GM18909 (cell line): ENCODE measurements at regions not wholly inside any gene's neighbourhood (a gene's known extent, or its start where the extent isn't known, plus 50 kb on each side); places are given as distances from the start of the nearest gene placed in this dataset.
"Not testable (repeated sequence)": the region's sequence is repeated elsewhere in the genome, so short reads cannot be mapped to it uniquely, and the experiment has no call there.

Source experiments
- ATAC-seq: cut with Tn5 transposase; IDR thresholded peaks from one replicate; pipeline ENCODE4 v1.9.1; 2021; ENCODE audit warnings: mild to moderate bottlenecking; ENCODE audit not compliant: unreplicated experiment, poor library complexity

DNA sequence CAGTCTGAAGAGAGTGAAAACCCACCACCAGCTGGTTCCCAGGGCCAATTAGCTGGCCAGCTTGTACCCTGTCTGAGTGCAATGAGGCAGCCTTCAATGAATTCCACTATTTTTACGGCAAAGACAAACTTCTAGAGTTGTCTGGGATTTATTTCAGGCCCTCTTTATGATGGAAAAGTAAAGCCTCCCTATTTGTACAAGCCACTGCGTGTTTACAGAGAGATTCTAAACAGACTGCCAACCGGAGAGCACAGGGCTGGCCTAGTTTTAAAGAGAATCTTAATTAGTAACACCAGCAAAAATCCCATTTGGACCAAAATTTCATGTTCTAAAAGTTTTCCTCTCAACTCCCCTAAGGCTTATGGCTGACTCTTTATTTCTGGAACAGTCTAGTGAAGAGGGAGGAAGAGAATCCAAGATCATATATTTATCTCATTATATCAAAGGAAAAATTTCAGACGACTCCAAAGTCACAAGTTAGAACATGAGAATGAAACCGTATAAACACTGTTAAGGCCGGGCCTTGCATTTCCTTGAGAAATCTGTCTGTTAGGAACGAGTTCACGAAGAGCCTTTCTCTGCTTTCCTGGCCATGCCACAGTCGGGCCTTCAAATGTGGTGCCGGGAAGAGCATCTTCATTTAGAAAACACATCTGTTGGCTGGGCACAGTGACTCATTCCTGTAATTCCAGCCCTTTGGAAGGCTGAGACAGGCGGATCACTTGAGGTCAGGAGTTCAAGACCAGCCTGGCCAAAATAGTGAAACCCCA, 724.6 kb upstream of the NRP1 start:
- no peak for ATAC-seq

DNA sequence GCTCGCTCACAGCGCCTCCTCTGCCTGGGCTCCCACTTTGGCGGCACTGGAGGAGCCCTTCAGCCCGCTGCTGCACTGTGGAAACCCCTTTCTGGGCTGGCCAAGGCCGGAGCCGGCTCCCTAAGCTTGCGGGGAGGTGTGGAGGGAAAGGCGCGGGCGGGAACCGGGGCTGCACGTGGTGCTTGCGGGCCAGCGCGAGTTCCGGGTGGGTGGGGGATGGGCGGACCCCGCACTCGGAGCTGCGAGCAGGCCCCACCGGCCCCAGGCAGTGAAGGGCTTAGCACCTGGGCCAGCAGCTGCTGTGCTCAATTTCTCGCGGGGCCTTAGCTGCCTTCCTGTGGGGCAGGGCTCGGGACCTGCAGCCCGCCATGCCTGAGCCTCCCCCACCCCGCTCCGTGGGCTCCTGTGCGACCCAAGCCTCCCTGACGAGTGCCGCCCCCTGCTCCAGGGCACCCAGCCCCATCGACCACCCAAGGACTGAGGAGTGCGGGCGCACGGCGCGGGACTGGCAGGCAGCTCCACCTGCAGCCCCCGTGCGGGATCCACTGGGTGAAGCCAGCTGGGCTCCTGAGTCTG, 721.0 kb upstream of the NRP1 start:
- not testable (repeated sequence) for ATAC-seq

DNA sequence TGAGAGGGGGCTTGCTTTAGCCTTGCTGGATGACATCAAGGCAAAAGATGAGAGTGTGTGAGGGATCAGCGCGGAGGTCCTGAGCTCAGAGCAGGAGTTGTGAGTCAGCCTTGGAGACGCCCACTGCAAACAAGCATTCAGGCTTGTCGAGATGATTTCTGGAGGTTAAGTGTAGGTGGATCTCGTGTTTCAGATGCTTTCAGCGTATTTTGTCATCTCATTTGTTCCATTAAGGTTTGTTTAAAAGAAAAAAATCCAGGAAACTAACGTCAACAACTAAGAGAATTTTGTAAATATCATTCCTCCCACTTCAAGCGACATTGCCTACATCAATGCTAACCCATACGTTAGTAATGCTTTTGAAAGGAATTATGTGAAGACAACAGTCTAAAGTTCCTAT, 715.4 kb upstream of the NRP1 start:
- no peak for ATAC-seq

DNA sequence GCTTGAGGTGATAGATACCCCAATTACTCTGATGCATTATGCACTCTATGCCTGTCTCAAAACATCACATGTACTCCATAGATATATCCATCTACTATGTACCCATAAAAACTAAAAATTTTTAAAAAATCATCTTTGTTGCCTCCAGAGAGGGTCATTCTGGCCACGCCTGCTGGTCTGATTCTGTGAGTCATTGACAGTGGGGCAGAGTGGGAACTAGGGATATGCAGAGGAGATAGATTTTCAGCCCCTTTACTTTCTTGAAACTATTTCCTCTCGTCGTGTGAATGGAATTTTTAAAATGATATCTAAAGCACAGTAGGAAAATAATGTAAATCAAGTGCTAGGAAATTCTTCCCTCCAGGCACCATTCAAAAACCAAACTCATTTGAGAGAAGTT, 715.0 kb upstream of the NRP1 start:
- no peak for ATAC-seq

DNA sequence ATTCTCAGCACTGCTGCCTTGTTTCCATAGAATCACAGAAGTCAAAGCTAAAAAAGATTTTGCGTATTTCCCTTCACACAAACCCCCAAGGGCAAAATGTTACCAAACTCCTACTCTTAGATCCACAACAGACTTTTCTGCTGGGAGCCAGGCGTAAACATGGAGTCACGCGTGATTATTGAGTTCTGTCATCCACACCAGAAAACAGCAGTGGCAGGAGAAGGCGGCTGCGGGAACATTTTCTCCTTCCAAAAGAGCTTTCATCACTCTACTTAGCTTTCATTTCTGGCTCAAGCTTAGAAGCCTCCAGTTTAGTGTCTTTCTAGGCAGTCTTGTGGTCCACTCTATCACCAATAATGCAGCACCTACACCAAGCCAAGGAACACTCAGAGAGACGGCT, 712.9 kb upstream of the NRP1 start:
- no peak for ATAC-seq

DNA sequence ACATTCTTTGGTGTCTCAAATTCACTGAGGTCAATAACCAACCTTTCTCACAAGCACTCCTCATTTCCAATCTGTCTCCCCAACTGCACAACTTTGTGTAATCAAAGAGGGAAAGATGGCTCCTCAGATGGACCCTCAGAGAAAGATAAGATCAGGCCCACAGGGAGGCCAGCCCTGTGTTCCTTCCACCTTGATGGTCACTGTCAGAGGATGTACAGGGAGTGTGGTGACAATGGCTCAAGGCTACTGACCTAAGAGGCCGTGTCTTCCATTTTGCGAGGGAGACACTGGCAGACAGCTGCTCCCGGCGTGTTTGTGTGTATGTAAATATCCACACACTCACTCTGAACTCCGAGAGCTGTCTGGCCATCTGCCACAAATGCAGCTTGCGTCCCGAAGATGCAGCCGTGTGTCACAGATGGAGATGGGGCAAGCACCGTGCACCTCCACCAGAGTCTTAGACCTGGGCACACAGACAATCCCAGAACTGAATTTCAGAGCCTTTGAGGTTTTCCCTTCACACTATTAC, 712.1 kb upstream of the NRP1 start:
- ATAC-seq: no peak

DNA sequence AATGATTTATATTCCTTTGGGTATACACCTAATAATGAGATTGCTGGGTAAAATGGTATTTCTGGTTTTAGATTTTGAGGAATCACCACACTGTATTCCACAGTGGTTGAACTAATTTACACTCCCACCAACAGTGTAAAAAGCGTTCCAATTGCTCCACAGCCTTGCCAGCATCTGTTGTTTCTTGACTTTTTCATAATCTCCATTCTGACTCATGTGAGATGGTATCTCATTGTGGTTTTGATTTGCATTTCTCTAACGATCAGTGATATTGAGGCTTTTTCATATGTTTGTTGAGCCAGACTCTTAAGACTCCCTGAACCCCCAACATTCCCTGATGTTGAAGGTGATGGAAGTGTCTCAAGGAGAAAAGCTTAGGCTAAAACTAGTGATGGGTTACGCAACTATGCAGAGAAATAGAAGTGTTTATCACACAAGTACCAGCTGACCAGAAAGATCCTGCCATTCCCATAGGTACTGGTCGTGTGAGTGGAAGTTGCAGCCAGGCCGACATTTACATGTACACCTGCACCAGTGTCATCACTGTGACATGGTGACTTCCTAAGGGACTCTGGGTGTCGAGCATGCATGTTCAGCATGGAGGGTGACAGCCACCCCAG, 711.2 kb upstream of the NRP1 start:
- no peak for ATAC-seq

DNA sequence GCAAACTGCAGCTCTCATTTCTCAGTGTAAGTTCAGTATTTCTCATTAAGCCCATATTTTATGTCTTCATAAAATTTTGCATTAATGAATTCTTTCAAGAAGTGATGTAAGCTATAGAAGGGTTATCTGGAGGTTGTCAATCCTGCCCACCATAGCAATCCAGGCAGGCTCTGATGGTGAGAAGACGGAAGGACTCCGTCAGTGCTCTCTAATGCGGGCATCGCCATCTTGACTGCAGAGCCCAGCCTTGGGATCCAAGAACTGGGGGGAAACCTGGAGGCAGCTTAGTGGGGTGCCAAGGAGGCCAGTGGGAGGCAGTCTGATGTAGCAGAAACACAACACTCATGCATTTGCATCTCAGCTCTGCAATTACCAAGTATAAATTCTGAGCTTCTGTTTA, 707.4 kb upstream of the NRP1 start:
- ATAC-seq: no peak

DNA sequence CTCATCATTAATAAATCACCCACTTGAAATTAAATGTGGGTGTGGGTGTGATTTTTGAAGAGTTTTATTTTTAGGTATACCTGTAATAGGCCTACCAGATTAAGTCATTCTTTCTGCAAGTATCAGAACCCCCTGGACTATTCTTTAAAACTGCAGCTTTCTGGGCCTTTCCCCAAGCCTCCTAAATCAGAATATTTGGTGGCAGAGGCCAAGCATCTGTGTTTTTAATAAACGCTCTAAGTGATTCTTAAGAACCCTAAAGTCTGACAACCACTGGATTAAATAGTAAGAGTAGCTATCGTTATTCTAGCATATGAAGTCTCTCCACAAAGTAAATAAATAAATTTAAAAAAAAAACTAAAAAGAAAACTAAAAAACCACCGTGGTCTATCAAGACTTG, 703.0 kb upstream of the NRP1 start:
- no peak for ATAC-seq

DNA sequence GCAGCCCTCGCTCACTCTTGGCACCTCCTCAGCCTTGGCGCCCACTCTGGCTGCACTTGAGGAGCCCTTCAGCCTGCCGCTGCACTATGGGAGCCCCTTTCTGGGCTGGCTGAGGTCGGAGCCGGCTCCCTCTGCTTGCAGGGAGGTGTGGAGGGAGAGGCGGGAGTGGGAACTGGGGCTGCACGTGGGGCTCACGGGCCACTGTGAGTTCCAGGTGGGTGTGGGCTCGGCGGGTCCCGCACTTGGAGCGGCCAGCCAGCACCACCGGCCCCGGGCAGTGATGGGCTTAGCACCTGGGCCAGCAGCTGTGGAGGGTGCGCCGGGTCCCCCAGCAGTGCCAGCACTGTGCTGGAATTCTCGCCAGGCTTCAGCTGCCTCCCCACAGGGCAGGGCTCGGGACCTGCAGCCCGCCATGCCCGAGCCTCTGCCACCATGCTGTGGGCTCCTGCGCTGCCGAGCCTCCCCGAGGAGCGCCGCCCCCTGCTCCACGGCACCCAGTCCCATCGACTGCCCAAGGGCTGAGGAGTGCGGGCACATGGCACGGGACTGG, 700.8 kb upstream of the NRP1 start:
- not testable (repeated sequence) for ATAC-seq

DNA sequence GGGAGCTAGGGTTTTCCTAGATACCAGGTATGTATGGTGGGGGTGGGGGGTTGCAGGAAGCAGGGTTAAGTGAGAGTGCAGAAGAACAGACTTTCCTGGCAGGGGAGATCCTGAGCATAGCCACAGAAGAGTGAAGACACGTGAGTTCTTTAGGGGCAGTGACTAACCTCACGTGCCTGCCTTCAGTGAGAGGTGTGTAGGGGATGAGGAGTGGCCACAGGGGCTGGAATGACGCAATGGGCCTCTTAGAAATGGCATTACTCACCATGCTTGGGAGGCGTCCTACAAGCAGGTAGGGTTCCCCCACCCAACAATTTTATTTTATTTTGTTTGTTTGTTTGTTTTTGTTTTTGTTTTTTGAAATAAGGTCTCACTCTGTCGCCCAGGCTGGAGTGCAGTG, 698.6 kb upstream of the NRP1 start:
- ATAC-seq: no peak

DNA sequence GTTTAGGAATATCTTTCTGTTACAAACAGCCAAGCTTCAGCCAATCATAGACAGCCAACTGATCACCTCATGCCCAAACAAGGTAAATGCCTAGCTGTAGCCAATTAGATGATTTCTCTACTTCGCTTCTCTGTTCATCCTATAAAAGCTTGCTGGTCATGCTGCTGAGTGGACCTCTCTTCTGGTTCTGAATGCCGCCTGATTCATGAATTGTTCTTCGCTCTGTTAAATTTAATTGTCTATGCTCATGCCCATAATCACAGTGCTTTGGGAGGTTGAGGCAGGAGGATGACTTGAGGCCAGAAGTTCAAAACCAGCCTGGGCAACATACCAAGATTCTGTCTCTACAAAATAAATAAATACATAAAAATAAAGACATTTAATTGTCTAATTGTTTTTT, 698.1 kb upstream of the NRP1 start:
- no peak for ATAC-seq

DNA sequence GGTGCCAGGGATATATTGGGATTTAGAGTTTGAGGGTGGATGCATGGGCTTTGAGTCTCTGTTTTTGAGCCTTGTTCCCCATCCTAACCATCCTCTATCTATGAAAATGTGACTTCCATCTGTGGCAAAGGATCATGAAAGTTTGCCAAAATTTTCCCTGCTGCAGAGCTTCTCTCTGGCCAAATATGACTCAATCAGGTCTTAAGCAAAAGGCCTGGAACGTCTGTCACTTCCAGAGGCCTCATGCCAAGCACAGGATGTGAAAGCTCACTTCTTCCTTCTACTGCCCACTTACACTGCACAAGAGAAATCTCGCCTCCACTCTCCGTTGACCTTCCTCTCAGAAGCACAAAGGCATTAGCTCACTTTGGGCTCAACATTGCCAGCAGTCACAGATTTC, 696.9 kb upstream of the NRP1 start:
- ATAC-seq: no peak

DNA sequence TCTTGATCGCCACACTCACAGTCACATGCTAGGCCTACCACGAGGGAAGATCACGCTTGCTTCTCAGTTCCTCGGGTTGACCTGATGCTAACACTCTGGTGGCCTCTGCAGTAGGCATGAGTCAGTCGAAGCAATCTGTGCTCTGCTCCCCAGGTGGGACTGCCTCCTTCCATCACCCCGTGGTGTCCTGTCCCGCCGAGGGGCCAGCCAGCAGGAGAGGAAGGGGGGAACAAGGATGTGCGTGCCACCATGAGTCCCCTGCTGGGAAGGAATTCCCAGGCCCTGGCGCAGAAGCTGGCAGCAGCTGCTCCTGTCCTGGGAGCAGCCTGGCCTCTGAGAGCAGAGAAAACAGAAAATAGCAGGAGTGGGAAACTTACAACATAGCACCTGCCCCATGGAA, 695.0 kb upstream of the NRP1 start:
- ATAC-seq: no peak

DNA sequence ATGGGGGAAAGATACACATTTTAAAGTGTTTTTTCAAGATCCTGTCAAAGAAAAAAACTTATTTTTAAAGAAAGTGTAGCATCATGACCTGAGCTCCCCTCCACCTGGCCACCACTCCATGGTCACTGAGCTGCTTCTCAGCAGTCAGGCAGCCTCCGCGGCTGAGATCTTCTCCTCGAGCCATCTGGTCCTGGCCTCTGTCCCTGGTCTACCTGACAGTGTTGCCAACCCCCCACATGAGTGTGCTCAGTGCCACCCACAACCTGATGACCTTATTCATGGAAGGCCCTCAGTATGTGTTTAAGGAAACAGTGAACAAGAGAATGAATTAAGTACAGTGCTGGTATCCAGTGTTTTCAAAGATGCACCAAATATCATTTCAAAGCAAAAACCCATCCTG, 694.5 kb upstream of the NRP1 start:
- ATAC-seq: no peak

DNA sequence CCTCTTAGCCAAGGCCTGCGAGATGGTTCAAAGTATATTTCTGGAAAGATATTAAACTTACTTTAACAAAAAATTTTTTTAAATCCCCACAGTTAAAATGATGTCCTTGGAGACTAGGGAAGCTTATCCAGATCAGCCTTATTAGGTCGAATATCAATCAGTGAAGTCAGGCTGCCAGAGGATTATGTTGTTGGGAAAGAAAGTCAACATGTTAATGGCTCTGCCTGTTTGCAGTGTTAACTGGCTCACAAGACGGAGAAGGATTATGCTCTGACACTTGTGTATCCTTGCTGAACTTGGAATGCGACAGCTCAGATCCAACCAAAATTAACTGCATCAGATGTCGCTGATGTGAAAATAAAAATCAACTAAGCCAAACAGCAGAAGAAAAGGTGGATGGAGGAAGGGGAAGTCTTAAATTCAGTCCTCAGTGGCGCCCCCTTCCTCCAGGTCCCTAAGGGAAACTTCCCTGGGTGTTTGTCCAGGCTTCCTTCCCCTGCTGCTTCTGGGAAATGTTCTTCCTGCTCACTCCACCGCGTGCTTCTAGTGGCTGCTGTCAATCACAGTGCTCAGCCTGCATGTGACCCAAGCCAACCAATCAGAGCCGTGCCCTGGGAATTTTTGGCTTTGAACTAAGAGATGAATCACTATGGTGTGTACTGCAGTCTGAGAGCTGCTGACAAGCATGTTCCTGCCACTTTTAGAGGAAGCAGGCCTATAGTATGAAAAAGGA, 690.4 kb upstream of the NRP1 start:
- ATAC-seq: no peak

DNA sequence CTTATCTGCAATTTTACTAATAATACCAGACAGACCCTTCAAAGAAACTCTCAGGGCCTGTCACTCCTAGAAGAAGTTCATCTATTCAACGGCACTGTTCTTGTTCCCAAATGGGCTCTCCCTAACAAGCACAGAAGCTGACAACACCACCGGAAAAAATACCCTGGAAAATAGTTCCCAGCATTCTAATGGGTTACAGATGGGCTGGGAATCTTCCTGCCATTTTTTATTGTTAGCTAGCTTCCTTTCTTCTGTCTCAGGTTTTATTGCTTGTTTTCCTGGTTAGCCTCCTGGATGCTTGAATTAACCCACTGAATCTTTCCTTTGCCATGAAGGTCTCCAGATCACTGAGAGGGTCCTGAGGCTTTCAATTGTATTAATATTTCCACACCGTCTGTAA, 689.8 kb upstream of the NRP1 start:
- no peak for ATAC-seq

DNA sequence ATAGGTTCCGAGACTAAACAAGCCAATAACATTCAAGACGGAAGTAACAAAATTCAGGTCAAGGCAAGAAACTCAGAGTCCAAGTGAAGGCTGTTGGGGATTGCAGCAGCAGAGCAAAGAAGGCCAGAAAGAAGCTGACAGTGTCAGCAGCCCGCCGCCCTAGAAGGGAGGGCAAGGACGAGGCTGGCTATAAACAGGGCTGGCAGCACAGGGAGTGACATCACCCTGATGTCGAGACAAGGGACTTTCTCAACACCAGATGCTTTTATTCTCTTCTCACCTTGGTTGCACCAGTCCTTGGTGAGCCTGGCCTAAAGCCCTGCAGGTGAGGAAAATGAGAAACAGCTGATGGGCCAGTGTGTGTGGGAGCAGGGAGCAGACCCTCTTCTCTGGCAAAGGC, 687.7 kb upstream of the NRP1 start:
- ATAC-seq: no peak

DNA sequence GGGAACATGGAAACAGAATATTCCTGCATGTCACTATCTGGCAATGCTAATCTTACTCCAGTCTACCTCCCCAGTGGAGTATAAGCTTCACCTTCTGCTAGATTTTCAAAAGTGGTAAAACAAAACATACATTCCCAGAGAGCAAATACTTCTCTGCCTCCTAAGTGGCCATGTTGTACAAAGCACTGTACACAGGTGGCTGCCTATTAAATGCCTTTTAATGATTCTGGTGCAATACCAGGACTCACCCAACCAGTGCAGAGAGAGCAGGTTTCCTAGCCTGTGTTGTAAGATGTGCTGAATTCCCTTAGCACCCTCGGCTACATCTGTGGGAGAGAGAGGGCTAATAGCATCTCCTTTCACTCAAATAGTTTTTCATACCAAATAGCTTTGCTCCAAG, 684.3 kb upstream of the NRP1 start:
- no peak for ATAC-seq

DNA sequence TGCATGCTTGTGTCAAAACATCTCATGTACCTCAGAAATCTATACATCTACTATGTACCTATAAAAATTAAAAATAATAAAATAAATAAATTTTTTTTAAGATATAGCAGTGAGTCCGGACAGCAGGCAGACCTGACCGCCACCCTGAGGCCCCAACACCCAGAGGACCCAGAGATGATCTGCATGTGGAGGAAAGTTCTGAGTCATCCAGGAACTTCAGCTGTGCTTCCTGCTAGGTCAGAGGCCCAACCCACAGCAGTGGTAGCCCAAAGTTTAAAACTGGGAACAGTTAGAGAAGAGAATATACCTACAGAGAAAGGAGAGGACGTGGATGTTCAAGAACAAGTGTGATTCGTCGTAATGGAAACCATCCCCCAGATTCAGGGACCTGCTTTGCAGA, 683.7 kb upstream of the NRP1 start:
- ATAC-seq: no peak

DNA sequence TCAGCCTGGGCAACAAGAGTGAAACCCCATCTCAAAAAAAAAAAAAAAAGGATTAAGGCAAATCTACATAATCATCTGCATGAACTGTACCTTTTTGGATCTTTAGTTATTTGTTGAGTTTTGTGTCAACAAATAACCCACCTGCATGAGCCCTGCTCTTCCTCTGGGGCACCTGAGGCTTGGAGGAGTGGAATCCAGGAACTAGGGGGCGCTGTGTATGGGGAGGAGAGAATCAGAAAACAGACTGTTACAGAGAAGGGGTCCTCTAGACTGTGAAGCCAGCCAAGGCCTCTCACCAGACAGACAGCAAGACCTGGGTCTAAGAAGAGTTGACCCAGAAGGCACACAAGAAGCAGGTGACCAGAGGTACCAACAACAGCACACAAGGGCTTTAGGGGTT, 682.8 kb upstream of the NRP1 start:
- ATAC-seq: no peak
